Stromal cell of bone marrow (primary cell): ENCODE measurements at regions not wholly inside any gene's neighbourhood (a gene's known extent, or its start where the extent isn't known, plus 50 kb on each side); places are given as distances from the start of the nearest gene placed in this dataset.
"Not testable (repeated sequence)": the region's sequence is repeated elsewhere in the genome, so short reads cannot be mapped to it uniquely, and the experiment has no call there.

ENCODE experiments used
- DNase-seq: peaks from one replicate; pipeline ENCODE4 v3.0.0-alpha.2; 2012; ENCODE audit warnings: low read depth

DNA sequence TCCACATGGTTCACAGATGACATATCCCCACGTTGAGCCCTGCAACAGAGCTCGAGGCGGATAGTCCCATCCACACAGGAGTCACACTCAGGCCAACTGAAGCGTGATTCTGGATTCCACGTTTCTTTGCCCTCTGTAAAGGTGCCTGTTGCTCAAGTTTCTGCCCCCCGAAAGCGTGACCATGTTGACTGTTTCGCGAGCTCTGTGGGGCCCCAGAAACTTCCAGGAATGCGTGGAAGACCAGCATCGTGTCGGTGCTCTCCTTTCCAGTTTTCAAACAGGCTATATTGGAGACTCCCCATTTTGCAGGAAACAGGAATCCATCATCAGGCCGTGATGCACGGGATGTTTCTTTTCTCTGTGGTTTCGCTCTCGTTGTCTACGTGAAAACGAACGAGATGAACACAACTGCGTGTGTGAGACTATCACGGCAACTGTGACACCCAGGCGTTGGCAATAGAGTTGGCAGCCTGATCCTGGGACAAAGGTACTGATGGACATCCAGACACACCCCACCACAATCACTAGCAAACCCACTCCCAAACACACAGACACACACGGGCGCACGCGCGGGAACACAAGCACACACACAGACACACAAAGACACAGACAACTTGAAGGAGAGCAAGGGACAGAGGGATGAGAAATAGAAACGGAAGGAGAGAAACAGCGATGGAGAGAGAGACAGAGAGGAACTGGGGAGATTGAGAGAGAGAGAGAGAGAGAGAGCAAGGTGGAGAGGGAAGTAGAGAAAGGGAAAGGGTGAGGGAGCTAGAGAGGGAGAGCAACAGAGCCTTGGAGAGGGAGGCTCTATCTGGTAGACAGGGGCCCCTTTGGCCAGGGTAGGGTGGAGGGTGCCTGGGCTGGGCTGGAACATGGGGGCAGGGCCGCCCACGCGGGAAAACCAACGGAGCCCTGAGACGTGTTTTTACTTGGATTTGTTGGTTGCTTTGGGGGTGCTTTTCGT lies 1609.3 kb downstream of the SPATA31A7 start:
- not testable (repeated sequence) for DNase-seq

DNA sequence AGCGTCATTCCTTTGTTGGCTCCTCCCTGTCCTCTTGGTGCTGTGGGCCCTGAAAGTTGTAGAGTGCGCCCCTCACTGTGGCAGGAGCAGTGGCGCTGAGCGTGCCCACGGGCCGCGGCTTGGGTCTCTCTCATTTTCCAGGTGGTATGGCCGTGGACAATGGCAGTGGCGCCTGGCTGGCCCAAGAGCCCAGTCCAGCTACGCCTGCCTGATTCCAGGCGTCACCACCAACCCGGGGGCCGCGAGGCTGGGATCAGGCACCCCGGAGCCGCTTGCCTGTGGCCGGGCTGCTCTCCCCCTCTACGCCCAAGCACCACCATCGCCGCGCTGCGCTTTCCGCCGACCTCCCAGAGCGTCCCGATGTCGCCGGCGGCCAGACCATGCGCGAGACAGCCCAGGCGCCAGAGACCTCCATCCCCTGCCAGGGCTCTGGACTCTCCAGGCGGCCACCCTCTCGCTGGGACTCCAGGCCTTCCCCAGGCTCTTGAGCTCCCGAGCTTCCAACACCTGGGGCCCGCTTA lies 1610.1 kb downstream of the SPATA31A7 start:
- not testable (repeated sequence) for DNase-seq

DNA sequence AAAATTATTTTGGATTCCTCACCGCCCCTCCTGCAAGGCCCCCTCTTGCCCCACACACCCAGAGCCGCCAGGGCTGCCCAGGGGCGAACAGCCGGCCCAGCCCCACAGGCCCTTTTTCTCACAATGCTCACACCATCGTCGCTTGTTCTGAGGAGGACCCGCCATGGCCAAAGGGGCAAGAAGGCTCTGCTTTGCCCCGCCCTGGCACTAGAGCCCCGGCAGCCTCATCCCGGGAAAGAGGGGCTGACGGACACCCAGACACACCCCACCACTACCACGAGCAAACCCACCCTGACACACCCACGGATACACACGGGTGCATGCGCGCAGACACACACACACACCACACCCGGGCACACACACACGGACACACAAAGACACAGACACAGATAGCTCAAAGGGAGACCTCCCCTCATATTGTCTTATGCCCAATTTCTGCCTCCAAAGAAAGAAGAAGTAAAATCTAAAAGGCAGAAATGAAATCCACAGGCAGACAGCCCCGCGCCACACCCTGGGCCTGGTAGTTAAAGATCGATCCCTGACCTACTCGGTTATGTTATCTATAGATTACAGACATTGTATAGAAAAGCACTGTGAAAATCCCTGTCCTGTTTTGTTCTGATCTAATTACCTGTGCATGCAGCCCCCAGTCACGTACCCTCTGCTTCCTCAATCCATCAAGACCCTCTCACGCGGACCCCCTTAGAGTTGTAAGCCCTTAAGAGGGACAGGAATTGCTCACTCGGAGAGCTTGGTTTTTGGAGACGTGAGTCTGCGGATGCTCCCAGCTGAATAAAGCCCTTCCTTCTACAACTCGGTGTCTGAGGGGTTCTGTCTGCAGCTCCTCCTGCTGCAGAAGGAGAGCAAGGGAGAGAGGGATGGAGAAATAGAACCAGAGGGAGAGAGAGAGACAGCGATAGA lies 1610.9 kb downstream of the SPATA31A7 start:
- DNase-seq: not testable (repeated sequence)

DNA sequence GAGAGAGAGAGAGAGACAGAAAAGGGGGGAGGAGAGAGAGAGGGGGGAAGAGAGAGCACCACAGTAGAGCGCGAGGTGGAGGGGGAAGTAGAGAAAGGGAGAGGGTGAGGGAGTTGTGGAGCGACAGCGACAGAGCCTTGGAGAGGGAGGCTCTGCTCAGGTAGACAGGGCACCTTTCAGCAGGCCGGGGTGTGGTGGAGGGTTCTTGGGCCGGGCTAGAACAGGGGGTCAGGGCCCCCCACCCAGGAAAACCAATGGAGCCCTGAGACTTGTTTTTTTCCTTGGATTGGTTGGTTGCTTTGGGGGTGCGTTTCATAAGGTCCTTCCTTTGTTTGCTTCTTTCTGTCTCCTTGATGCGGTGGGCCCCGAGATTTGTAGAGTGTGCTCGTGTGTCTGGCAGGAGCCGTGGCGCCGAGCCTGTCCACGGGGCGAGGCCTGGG lies 1611.6 kb downstream of the SPATA31A7 start:
- not testable (repeated sequence) for DNase-seq

DNA sequence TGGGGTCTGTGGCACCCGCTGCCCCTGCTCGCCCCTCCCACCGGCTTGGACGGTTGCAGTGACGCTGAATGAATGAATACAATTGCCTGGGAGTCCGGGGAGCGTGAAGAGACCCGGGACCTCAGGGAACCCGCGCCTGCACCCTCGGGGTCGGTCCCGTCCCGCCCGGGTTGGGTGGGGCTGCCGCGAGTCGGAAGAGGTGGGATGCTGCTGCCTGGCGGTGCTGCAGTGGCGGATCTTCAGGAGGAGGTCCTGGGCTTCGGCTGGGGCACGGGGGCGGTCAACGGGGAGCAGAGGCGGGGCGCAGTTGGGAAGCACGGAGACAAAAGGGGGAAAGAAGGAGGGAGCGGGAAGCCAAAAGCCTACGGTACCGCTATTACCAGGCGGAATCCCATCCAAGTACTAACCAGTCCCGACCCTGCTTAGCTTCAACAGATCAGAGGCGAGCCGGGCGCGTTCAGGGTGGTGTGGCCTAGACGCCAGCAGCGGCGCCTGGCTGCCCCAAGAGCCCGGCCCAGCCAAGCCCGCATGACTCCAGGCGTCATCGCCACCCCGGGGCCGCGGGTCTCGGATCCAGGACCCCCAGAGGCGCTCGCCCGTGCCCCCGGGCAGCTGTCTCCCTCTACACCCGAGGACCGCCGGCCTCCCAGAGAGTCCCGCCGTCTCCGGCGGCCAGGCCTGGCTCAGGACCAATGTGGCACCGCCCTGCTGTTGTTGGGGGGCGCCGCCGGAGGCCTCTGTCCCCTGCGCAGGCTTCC lies 1612.3 kb downstream of the SPATA31A7 start:
- DNase-seq: peak; percentile 11

DNA sequence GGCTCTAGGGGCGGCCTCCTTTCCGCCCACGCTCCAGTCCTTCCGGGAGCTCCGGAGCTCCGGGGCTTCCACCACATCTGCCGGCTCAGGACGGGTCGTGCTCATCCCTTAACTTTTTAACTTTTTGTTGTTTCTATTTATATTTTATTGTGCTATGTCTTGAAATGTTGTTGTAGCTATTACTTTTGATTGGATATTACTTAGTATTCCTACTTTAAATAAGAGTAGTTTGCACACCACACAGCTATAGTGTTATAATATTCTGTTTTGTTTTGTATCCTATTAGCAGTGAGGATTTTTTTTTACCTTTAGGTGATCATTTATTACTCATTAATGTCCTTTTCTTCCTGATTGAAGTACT lies 1612.9 kb downstream of the SPATA31A7 start:
- not testable (repeated sequence) for DNase-seq

DNA sequence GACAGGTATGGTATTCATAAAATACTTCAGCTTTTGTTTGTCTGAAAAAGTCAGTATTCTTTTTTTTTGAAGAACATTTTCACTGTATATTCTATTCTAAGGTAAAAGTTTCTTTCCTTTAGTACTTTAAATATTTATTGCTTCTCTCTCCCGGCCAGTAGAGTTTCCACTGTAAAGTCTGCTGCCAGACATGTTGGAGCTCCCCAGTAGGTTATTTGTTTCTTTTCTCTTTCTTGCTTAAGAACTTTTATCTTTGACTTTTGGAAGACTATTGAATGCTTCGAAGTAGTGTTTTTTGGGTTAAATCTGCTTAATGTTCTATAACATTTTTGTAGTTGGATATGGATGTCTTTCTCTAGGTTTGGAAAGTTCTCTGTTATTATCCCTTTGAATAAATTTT lies 1613.3 kb downstream of the SPATA31A7 start:
- DNase-seq: not testable (repeated sequence)

DNA sequence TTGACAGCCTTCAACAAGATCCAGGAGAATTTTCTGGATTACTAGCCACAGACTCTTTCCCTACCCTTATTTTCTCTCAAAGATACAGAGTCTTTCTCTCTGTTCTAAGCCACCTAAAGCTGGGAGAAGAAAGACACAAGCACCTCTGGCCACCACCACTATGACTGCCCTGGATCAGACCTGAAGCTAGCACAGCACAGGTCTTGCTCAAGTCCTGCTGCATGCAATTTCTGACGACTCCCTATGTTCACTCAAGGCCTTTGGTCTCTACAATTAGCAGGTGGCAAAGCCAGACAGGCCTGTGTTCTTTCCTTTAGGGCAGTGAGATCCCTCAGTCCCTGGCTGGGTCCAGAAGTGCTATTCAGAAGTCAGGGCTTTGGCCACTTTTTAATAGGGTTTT lies 1614.5 kb downstream of the SPATA31A7 start:
- not testable (repeated sequence) for DNase-seq

DNA sequence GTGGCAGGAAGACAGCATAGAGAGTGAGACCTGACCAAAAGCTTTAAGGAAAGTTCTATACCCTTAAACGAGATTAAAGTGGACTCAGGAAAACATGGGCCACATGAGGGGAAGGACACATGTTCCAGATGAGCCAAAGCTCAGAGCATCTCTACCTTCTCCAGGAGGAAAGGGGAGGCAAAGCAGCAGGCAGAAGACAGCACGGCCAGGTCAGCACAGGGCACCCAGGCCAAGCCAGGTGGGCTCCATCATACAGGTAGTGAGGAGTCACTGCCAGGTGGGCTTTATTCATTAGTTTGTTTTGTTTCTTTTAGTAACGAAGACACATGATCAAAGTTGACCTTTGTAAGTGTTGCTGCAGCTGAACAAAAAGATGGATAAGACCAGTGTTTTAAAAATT lies 1617.6 kb downstream of the SPATA31A7 start:
- not testable (repeated sequence) for DNase-seq

DNA sequence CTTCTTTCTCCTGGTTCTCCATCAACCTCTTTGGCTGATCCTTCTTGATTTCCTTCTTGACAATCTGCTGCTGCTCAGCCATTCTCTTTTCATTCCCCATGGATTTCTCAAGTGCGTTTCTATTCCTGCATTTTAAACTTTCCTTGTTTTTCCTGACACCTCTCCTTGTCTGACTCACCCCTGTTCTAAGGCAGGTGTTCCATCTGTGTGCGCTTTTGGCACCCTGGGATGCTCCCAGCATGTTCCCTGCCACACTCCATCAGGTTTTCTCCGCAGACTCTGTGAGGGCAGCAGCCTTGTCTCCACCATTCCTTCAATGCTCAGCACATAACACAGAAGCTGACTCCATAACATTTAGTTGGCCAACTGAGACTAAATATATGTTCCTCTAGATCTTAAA lies 1618.2 kb downstream of the SPATA31A7 start:
- DNase-seq: not testable (repeated sequence)

DNA sequence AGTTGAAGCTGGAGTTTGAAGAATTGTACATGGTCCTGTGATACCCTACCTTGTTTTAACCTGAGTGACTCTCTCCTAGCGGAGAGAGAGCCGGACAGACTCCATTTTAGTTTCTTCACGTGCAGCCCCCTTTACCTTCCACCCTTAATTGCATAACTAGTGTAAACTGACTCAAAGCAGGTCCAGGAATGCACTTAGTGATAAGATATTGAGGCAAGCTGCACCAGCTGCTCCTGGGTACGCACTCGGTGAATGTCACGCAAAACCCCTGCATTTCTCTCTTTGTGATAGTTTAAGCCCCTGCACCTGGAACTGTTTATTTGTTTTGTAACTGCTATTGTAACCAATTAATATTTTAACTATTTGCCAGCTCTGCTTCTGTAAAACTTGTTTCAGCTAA lies 1620.5 kb downstream of the SPATA31A7 start:
- not testable (repeated sequence) for DNase-seq

DNA sequence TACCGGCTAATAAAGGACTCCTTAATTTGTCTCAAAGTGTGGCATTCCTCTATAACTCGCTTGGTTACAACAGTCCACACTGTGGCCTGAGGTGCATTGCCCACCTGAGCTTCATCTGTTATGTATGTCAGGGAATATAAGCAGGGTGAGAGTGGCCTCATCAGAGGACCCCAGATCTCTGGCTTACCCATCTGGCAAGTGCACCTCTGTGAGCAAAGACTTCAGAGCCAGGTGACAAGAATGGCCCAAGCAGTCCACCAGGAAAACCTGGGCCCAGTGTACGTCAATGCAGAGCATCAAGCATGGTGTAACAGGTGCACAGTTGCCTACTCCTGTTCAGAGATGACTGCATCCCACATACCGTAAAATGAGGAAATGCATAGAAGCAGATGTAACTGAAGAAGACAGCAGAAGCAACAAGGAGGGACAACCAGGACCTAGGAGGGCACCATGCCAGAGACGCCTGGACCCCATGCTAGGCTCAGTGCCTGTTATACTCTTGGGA lies 1621.0 kb downstream of the SPATA31A7 start:
- DNase-seq: not testable (repeated sequence)

DNA sequence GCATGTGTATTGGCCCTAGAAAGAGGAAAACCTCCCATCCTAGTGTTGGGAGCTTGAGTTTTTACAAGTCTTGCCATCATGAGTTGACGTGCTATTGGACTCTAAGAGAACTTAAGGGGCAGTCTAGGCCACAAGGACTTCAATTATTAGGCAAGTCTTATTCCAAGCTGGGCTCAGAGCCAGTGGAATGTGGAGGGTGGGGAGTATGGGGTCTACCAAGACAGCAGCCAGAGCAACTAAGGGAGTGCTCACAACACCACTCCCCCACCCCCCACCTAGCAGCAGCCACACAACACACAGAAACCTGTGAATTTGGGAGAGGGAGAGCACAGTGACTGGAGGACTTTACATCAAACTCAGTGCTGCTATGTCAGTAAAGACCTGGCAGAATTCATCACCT lies 1625.6 kb downstream of the SPATA31A7 start:
- not testable (repeated sequence) for DNase-seq

DNA sequence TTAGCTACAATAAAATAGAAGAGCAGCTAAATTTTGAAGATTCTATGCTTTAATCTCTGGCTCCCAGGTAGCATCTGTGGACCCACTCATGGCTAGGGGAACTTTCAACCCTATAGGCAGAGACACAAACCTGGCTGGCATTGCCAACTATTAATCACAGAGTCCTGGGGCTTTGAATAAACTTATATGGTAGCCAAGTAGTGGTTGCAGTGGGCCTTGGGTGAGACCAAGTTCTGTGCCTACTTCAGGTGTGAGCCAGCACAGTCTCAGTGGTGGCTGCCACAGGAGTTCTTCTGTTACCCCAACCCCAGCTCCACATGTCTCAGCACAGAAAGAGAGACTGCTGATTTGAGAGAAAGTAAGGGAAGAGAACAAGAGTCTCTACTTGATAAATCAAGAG lies 1626.5 kb downstream of the SPATA31A7 start:
- not testable (repeated sequence) for DNase-seq

DNA sequence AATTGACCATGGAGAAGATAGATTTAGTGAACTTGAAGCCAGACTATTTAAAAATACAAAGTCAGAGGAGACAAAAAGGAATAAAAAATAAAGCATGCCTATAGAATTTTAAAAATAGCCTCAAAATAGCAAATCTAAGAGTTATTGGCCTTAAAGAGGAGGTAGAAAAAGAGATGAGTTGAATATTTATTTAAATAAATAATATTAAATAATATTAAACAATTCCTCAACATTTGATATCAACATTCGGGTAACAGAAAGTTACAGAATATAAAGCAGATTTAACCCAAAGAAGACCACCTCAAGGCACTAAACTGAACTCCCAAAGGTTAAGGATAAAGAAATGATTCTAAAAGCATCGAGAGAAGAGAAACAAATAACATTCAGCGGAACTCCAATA lies 1627.4 kb downstream of the SPATA31A7 start:
- not testable (repeated sequence) for DNase-seq

DNA sequence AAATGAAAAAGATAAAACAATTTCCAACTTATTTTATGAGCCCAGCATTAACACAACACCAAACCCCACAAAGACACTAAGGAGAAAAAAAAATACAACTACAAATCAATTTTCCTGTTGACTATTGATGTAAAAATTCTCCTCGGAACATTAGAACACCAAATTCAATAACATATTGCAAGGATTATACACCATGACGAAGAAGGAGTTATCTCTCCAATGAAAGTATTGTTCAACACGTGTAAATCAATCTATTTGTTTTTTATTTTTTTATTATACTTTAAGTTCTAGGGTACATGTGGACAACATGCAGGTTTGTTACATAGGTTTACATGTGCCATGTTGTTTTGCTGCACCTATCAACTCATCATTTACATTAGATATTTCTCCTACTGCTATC lies 1632.3 kb downstream of the SPATA31A7 start:
- DNase-seq: not testable (repeated sequence)

DNA sequence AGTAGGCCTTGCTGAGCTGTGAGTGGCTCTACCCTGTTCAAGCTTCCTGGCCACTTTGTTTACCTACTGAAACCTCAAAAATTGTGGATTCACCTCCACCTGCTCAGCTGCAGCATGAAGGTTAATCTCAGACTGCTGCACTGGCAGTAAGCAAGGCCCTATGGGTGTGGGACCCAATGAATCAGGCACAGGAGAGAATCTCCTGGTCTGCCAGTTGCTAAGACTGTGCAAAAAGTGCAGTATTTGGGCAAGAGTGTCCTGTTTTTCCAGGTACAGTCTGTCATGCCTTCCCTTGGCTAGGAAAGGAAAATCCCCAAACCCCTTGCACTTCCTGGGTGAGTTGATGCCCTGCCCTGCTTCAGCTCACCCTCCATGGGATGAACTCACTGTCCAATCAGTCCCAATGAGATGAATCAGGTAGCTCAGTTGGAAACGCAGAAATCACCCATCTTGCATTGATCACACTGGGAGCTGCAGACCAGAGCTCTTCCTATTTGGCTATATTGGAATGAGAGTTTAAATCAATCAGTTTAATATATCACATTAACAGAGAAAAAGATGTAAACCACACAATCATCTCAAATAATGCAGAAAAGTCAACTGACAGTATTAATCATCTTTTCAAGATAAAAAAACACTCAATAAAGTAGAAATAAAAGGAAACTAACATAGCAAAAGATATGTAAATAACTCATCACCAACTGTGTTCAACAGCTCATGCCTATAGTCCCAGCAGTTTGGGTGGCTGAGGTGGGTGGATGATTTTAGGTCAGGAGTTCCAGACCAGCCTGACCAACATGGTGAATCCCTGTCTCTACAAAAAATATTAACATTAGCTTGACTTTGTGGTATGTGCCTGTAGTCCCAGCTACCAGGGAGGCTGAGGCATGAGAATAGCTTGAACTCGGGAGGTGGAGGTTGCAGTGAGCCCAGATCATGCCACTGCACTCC lies 1638.4 kb downstream of the SPATA31A7 start:
- not testable (repeated sequence) for DNase-seq

DNA sequence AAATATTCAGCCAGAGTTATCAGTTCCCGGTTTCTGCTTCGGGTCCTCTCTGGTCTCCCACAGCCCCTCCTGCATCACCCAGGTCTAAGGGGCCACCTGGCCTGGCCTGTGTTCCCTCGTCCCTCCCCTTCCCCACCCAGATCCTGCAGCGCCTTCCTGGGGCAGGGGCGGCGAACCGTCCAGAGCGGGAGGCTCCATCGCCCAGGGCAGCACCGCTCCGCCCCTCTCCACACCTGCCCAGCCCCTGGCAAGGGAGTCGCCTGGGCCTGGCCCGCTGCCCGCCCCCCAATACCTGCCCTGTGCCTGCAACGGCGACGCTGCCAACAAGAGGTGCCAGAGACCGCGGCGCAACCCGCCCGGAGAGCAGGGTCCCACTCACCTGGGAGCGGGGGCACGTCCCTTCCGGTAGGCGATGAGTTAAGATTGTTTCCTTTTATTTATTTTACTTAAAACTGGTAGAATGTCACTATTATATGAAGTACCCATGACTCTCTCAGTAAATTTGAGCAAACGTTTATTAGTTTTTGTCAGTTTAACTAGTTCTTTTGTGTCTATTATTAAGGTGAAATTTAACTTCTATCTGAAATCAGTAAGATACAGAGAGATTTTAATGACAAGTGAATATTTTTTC lies 1641.1 kb downstream of the SPATA31A7 start:
- DNase-seq: not testable (repeated sequence)
